CD4-positive, CD25-positive, alpha-beta regulatory T cell (primary cell): ENCODE measurements at regions not wholly inside any gene's neighbourhood (a gene's known extent, or its start where the extent isn't known, plus 50 kb on each side); places are given as distances from the start of the nearest gene placed in this dataset.

Experiments
- ATAC-seq, 2 donors: fragments of 150-1000 bp; cut with Tn5 transposase; one replicate each; pipeline ENCODE4 v1.10.0; 2021; ENCODE audit warnings: low read depth in 2 of 2, moderate number of reproducible peaks in 2 of 2, moderate library complexity in 1 of 2
- DNase-seq, 3 donors: peaks; one replicate each; pipeline versions ENCODE4 v3.0.0 to v3.0.0-alpha.2; 2012 to 2022; ENCODE audit warnings: mixed read lengths in 1 of 3
- H3K27ac ChIP-seq: one replicate; pipeline ENCODE4 v1.7.0; 2013; ENCODE audit warnings: mild to moderate bottlenecking, low read length; ENCODE audit not compliant: insufficient read depth, poor library complexity, severe bottlenecking
- H3K27me3 ChIP-seq: one replicate; pipeline ENCODE4 v1.7.0; 2013; ENCODE audit warnings: low read length; ENCODE audit not compliant: control insufficient read depth, insufficient read depth
- H3K36me3 ChIP-seq: one replicate; pipeline ENCODE4 v1.7.0; 2013; ENCODE audit warnings: mild to moderate bottlenecking, low read length, moderate library complexity; ENCODE audit not compliant: control insufficient read depth, insufficient read depth
- H3K4me1 ChIP-seq: 2 replicates; pipeline ENCODE4 v1.7.0; 2013; ENCODE audit warnings: mild to moderate bottlenecking, low read length; ENCODE audit not compliant: insufficient read depth, control insufficient read depth, poor library complexity, severe bottlenecking
- H3K4me3 ChIP-seq: one replicate; pipeline ENCODE4 v1.7.0; 2013; ENCODE audit warnings: low read depth, mild to moderate bottlenecking, low read length, moderate library complexity
- H3K9me3 ChIP-seq, 2 experiments: 1 replicate in 1 of 2; 2 replicates in 1 of 2; pipeline ENCODE4 v1.7.0; 2013; ENCODE audit warnings: low read length in 2 of 2, mild to moderate bottlenecking in 1 of 2, moderate library complexity in 1 of 2; ENCODE audit not compliant: control insufficient read depth in 2 of 2
- H3K27ac Mint-ChIP-seq, 3 donors: one replicate each; pipeline ENCODE4 v1.8.0; 2020 to 2022; ENCODE audit warnings: mild to moderate bottlenecking in 3 of 3, mixed read lengths in 3 of 3, moderate library complexity in 2 of 3
- H3K27me3 Mint-ChIP-seq: one replicate; pipeline ENCODE4 v1.8.0; 2022; ENCODE audit warnings: mild to moderate bottlenecking, mixed read lengths
- H3K36me3 Mint-ChIP-seq: one replicate; pipeline ENCODE4 v1.8.0; 2020; ENCODE audit warnings: mixed read lengths
- H3K4me1 Mint-ChIP-seq, 4 donors: one replicate each; pipeline ENCODE4 v1.8.0; 2020 to 2022; ENCODE audit warnings: mixed read lengths in 4 of 4, mild to moderate bottlenecking in 1 of 4
- H3K4me3 Mint-ChIP-seq, 4 donors: one replicate each; pipeline ENCODE4 v1.8.0; 2020 to 2022; ENCODE audit warnings: mild to moderate bottlenecking in 4 of 4, mixed read lengths in 4 of 4, moderate library complexity in 3 of 4
- H3K9me3 Mint-ChIP-seq, 7 donors: one replicate each; pipeline ENCODE4 v1.8.0; 2020 to 2022; ENCODE audit warnings: mixed read lengths in 7 of 7, mild to moderate bottlenecking in 3 of 7, moderate library complexity in 2 of 7

DNA sequence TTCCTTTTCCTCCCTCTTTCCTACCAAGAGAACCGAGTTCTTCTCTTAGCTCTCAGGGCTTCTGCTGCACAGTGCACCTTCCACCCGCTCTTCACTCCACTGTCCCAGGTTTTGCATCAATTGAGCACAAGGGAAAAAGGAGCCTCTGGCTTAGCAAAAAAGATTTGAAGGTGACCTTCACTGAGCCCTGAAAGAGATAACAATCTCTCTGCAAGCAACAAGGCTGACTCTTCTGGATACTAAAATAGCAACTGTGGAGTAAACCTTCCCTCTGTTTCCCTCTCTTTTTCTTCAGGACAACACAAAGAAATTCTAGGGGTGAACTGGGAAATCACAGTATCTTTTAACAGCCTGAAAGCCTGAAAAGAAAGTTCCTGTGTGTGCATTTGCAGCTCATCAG, 354.7 kb upstream of the PODXL start:
- H3K4me3 Mint-ChIP-seq, result no peak overlapping the region
- H3K36me3 ChIP-seq, result no peaks in the 10 kb centered on the region
- no peak overlapping the region for H3K4me3 ChIP-seq
- DNase-seq (no peak), ATAC-seq (no peak)
- no peaks in the 10 kb centered on the region for H3K9me3 ChIP-seq
- H3K27me3 Mint-ChIP-seq, result peaks cover 12% of the 10 kb centered on the region
- H3K36me3 Mint-ChIP-seq, result no peaks in the 10 kb centered on the region
- no peak overlapping the region for H3K27ac ChIP-seq
- H3K9me3 Mint-ChIP-seq, result peaks cover 0 to 14% (median 2%) of the 10 kb centered on the region in 7 donors
- no peaks in the 10 kb centered on the region for H3K27me3 ChIP-seq
- H3K4me1 ChIP-seq, result no peaks in the 10 kb centered on the region
- H3K4me1 Mint-ChIP-seq, result no peaks in the 10 kb centered on the region
- H3K27ac Mint-ChIP-seq, result no peak overlapping the region

GRCh38 chr7:131909151-131909768, 352.8 kb upstream of the PODXL start:
- H3K36me3 ChIP-seq, result no peaks in the 10 kb centered on the region
- Mint-ChIP-seq H3K27ac (no peak overlapping the region), H3K27me3 (peaks cover 12% of the 10 kb centered on the region), H3K9me3 (peaks cover 0 to 14% (median 3%) of the 10 kb centered on the region in 7 donors), H3K36me3 (no peaks in the 10 kb centered on the region), H3K4me3 (no peak overlapping the region), H3K4me1 (no peaks in the 10 kb centered on the region)
- no peak overlapping the region for H3K27ac ChIP-seq
- H3K27me3 ChIP-seq, result no peaks in the 10 kb centered on the region
- no peak for ATAC-seq
- no peaks in the 10 kb centered on the region for H3K4me1 ChIP-seq
- DNase-seq, result no peak
- H3K4me3 ChIP-seq, result no peak overlapping the region
- H3K9me3 ChIP-seq, result no peaks in the 10 kb centered on the region

GRCh38 chr7:131908714-131909113, 352.3 kb upstream of the PODXL start:
- H3K36me3 Mint-ChIP-seq, result no peaks in the 10 kb centered on the region
- no peak overlapping the region for H3K4me3 Mint-ChIP-seq
- no peaks in the 10 kb centered on the region for H3K4me1 Mint-ChIP-seq
- ATAC-seq (no peak), DNase-seq (no peak)
- Histone ChIP-seq H3K9me3 (no peaks in the 10 kb centered on the region), H3K4me1 (no peaks in the 10 kb centered on the region), H3K27ac (no peak overlapping the region), H3K27me3 (no peaks in the 10 kb centered on the region), H3K4me3 (no peak overlapping the region), H3K36me3 (no peaks in the 10 kb centered on the region)
- peaks cover 0 to 18% (median 3%) of the 10 kb centered on the region in 7 donors for H3K9me3 Mint-ChIP-seq
- H3K27ac Mint-ChIP-seq, result no peak overlapping the region
- H3K27me3 Mint-ChIP-seq, result peaks cover 12% of the 10 kb centered on the region

DNA sequence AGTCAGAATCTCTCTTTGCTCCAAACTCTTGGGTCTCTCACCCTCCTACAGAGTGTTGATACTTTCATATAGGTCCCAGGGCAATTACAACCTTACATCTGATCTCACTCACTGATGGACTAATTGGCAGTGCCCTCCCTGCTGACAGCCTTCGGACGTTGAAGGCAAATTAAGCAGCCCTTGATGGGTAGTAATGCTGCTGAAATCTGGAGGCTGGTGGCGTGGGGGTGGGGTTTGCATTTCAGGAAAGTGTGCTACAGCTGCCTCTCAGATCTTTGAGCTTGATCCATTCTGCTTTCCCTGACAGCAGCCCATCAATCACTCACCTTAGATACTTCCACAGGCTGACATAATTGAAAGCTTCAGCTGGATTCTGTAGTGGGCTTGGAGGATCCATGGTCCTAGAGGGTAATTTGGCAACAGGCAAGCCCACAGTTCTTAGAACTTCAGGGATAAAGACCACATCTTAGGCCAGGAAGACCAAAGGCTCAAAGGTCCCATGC, 349.1 kb upstream of the PODXL start:
- Histone ChIP-seq H3K36me3 (no peaks in the 10 kb centered on the region), H3K4me1 (no peaks in the 10 kb centered on the region), H3K9me3 (no peaks in the 10 kb centered on the region), H3K27me3 (no peaks in the 10 kb centered on the region), H3K27ac (no peak overlapping the region), H3K4me3 (no peak overlapping the region)
- Mint-ChIP-seq H3K27ac (no peak overlapping the region), H3K4me3 (no peak overlapping the region), H3K27me3 (peaks cover 5% of the 10 kb centered on the region), H3K9me3 (peaks cover 0 to 13% (median 5%) of the 10 kb centered on the region in 7 donors), H3K36me3 (no peaks in the 10 kb centered on the region), H3K4me1 (no peaks in the 10 kb centered on the region)
- no peak for ATAC-seq
- no peak for DNase-seq

GRCh38 chr7:131904760-131905327, 348.4 kb upstream of the PODXL start:
- no peak overlapping the region for H3K4me3 Mint-ChIP-seq
- no peaks in the 10 kb centered on the region for H3K36me3 Mint-ChIP-seq
- DNase-seq (no peak), ATAC-seq (no peak)
- H3K27me3 Mint-ChIP-seq, result peaks cover 5% of the 10 kb centered on the region
- H3K36me3 ChIP-seq, result no peaks in the 10 kb centered on the region
- no peaks in the 10 kb centered on the region for H3K4me1 Mint-ChIP-seq
- H3K4me1 ChIP-seq, result no peaks in the 10 kb centered on the region
- peaks cover 0 to 13% (median 3%) of the 10 kb centered on the region in 7 donors for H3K9me3 Mint-ChIP-seq
- no peak overlapping the region for H3K27ac ChIP-seq
- no peaks in the 10 kb centered on the region for H3K27me3 ChIP-seq
- H3K4me3 ChIP-seq, result no peak overlapping the region
- no peaks in the 10 kb centered on the region for H3K9me3 ChIP-seq
- H3K27ac Mint-ChIP-seq, result no peak overlapping the region

DNA sequence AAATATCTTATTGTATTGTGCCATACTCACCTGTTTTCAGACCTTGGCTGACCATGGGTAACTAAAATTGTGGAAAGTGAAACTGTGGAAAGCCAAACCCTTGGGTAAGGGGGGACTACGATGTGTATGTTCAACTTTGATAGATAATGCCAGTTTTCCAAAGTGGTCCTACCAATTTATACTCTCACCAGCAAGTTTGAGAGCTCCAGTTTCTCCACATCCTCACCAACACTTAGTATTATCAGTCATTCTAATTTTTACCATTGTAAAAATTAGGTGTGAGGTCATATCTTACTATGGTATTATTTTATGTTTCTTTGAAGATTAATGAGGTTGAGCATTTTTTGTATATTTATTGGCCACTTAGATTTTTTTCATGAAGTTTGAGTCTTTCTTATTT, 346.9 kb upstream of the PODXL start:
- no peak overlapping the region for H3K4me3 Mint-ChIP-seq
- DNase-seq (no peak), ATAC-seq (no peak)
- no peaks in the 10 kb centered on the region for H3K36me3 ChIP-seq
- H3K4me1 ChIP-seq, result no peaks in the 10 kb centered on the region
- no peaks in the 10 kb centered on the region for H3K27me3 Mint-ChIP-seq
- H3K4me1 Mint-ChIP-seq, result no peaks in the 10 kb centered on the region
- H3K27me3 ChIP-seq, result no peaks in the 10 kb centered on the region
- peaks cover 0 to 16% (median 6%) of the 10 kb centered on the region in 7 donors for H3K9me3 Mint-ChIP-seq
- H3K4me3 ChIP-seq, result no peak overlapping the region
- no peak overlapping the region for H3K27ac ChIP-seq
- H3K9me3 ChIP-seq, result no peaks in the 10 kb centered on the region
- no peak overlapping the region for H3K27ac Mint-ChIP-seq
- H3K36me3 Mint-ChIP-seq, result no peaks in the 10 kb centered on the region

- H3K9me3 Mint-ChIP-seq, result peaks cover 0 to 15% (median 6%) of the 10 kb centered on the region in 7 donors
- no peaks in the 10 kb centered on the region for H3K36me3 ChIP-seq
- no peaks in the 10 kb centered on the region for H3K9me3 ChIP-seq
- no peak for ATAC-seq
- no peak overlapping the region for H3K4me3 Mint-ChIP-seq
- no peak for DNase-seq
- H3K27ac ChIP-seq, result no peak overlapping the region
- no peaks in the 10 kb centered on the region for H3K4me1 ChIP-seq
- H3K4me1 Mint-ChIP-seq, result no peaks in the 10 kb centered on the region
- no peak overlapping the region for H3K4me3 ChIP-seq
- H3K36me3 Mint-ChIP-seq, result no peaks in the 10 kb centered on the region
- H3K27ac Mint-ChIP-seq, result no peak overlapping the region
- H3K27me3 Mint-ChIP-seq, result no peaks in the 10 kb centered on the region
- no peaks in the 10 kb centered on the region for H3K27me3 ChIP-seq
Measured at GRCh38 chr7:131900785-131901287, 344.4 kb upstream of the PODXL start.
